ENCODE measurements at regions not wholly inside any gene's neighbourhood (a gene's known extent, or its start where the extent isn't known, plus 50 kb on each side); places are given as distances from the start of the nearest gene placed in this dataset.

DNA sequence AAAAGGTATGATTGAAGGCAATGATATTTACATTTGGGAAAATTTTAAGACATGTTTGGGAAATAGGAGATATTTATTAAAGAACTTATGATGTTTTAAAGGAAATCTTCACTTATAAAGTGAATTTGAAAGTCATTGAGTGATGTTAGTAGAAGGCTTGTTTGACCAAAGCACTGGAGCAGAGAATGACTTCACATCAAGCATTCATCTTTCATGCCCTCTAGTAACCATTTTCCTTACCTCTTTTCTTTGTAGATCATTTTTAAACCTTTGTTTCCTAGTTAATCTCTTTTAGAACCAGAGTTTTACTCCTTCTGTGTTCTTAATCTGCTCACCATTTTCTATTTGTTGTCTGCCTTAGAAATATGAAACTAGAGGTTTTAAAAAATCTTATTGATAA is 111.3 kb upstream of the FOXP2 start:
- TF ChIP-seq GATA3 (IDR thresholded peaks at IDR 0.05; ENCODE audit: low read depth, low read length) (no peak), GATA2 (IDR thresholded peaks at IDR 0.05; ENCODE audit: low read depth, low read length) (no peak)

DNA sequence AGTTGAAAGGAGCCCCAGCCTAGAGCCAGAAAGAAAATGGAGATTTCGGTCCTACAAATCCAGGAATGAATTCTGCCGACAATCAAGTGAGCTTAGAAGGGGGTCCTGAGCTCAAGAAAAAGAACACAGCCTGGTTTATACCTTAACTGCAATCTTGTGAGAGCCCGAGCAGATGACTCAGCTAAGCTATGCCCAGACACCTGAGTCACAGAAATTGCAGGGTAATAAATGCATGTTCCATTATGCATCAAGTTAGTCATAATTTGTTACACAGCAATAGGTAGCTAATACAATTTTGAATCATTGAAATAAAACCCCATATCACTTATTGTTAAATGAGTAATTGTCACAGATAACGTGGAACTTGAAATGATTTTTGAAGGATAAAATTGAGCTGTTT is 111.8 kb upstream of the FOXP2 start:
- TF ChIP-seq GATA2 (IDR thresholded peaks at IDR 0.05; ENCODE audit: low read depth, low read length): no peak
- TF ChIP-seq GATA3 (IDR thresholded peaks at IDR 0.05; ENCODE audit: low read depth, low read length): no peak

DNA sequence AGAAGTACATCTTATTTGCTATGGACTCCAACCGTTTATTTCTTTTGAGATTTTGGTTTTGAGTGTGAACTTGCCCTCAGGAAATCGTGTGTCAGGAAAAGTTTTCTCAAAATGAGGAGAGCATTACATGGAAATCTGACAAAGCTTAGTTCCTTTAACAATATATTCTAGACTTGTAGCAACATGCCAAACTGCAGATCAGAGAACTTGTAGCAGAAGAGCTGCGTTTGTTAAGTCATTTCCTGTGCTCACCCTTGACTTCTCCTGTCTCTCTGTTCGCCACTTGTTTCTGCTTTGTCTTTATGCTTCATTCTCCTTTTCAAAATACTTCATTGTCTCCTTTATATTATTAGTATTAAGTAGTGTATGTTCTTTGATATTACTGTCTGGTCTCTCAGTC is 116.6 kb upstream of the FOXP2 start:
- TF ChIP-seq GATA2 (IDR thresholded peaks at IDR 0.05; ENCODE audit: low read depth, low read length): no peak
- no peak for TF ChIP-seq GATA3 (IDR thresholded peaks at IDR 0.05; ENCODE audit: low read depth, low read length)

DNA sequence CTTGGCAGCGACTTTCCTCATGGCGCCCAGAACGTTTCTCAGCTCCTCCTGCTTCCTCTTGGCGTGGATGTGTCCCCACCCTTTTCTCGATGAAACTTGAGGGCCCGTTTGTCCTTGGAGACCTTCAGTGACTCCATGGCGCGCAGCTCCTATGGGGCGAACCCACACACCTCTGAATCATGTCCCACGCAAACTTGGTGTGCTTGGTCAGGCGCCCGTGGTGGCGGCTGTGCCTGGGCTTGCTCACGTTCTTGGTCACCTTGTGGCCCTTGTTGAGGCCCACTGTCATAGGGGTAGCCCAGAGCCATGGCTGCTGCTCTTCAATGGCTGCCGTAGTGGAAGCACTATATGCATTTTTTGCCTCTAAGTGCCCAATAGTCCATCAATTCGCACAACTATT is 117.5 kb upstream of the FOXP2 start:
- no peak for TF ChIP-seq GATA3 (IDR thresholded peaks at IDR 0.05; ENCODE audit: low read depth, low read length)
- no peak for TF ChIP-seq GATA2 (IDR thresholded peaks at IDR 0.05; ENCODE audit: low read depth, low read length)

DNA sequence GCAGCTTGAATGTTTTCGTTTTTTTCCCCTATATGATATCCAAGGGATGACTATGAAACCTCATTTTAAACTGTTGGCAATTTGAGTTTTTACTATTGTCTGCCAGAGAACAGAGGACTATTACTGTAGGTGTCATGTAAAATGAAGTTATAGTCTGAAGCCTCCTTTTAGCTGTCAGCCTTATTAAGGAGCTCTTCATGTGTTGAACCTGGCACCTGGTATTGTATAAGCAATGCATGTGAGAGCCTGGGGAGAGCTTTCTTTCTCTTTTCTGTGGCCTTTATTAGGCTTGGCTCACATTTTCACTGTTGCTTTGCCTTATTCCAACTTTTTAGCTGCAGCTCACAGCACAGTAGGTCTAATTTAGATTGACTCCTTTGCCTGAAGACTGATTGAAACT is 119.1 kb upstream of the FOXP2 start:
- no peak for TF ChIP-seq GATA2 (IDR thresholded peaks at IDR 0.05; ENCODE audit: low read depth, low read length)
- TF ChIP-seq GATA3 (IDR thresholded peaks at IDR 0.05; ENCODE audit: low read depth, low read length): no peak

DNA sequence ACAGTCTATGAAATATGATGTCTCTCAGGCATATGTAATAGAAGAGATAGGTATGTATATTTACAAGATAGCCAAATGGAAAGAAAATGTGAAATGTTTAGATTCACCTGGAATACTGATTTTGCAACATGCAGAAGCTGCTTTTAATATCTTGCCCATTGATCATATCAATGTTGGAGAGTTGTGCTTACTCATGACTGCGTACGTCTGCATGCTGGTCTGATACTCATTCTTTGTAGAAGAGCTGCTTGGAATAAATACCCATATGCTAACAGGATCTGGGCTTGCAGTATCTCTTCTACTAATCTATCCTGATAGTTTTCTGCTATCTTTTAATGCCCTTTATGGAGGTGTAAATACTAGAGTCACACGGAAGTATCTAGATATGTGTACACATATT is 120.6 kb upstream of the FOXP2 start:
- TF ChIP-seq GATA3 (IDR thresholded peaks at IDR 0.05; ENCODE audit: low read depth, low read length): no peak
- no peak for TF ChIP-seq GATA2 (IDR thresholded peaks at IDR 0.05; ENCODE audit: low read depth, low read length)

DNA sequence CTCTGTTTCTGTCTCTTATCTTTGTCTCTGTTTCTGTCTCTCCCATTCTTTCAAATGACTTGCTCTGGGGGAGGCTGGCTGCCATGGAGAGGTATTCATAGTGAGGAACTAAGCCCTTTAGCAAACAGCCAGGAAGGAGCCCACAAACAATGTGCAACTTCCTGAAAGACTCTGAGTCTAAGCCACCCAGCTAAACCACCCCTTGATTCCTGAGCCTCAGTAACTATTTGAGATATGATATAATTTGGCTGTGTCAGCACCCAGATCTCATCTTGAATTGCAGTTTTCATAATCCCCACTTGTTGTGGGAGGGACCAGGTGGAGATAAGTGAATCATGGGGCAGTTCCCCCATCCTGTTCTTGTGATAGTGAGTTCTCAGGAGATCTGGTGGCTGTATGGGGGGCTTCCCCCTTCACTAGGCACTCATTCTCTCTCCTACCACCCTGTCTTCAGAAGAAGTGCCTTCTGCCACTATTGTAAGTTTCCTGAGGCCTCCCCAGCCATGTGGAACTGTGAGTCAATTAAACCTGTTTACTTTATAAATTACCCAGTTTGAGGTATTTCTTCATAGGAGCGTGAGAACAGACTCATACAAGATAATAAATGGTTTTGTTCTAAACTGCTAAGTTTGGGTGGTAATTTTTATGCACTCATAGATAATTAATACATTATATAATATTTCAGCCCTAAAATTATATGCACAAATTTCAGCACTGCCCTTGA is 121.2 kb upstream of the FOXP2 start:
- TF ChIP-seq GATA2 (IDR thresholded peaks at IDR 0.05; ENCODE audit: low read depth, low read length) (no peak), GATA3 (IDR thresholded peaks at IDR 0.05; ENCODE audit: low read depth, low read length) (no peak)

DNA sequence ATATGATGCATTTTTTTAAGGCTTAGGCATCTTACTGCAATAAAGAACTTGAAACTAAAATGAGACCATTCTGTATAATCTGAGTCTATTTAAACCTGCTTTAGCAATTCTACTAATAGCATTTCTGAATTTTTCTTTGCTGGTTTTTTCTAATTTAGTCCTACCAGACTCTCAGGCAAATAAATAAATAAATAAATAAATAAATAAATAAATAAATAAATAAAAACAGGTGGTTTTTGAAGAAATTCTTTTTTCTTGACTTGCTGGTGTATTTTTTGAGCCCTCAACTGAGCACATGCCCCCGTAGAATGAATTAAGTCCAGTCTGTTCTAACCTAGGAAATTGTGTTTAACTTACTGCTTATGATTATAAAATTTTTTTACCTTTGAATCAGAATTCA is 134.7 kb upstream of the FOXP2 start:
- TF ChIP-seq GATA2 (IDR thresholded peaks at IDR 0.05; ENCODE audit: low read depth, low read length) (no peak), GATA3 (IDR thresholded peaks at IDR 0.05; ENCODE audit: low read depth, low read length) (no peak)

DNA sequence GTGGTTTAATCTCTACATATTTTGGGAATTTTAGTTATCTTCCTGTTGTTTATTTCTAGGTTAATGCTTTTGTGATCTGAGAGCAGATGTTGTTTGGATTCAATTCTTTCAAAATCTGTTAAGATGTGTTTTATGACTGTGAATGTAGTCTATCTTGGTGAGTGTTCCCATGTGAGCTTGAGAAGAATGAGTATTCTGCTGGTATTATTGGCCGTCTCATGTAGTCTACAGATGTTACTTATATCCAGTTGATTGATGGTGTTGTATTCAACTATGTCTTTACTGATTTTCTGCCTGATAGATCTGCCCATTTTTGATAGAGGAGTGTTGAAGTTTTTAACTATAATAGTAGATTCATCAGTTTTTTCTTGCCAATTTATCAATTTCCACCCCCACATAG is 141.4 kb upstream of the FOXP2 start:
- no peak for TF ChIP-seq GATA3 (IDR thresholded peaks at IDR 0.05; ENCODE audit: low read depth, low read length)
- TF ChIP-seq GATA2 (IDR thresholded peaks at IDR 0.05; ENCODE audit: low read depth, low read length): no peak

DNA sequence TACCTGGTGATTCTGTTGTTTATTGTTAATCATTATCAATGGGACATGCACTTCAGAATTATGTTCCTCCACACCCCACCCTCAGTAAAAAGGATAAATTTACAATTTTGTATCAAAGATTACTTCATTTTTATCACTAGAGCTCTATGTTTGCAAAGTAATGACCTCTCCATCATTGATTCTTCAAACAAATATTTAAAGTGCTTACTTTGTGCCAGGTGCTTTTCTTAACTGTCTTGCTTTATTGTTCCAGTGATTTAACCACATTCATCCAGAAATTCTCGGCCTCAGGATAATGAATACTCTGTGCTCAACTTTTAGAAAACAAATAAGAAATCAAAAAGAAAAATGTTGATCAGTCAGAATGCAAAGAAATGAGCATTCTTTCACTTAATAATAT is 144.9 kb upstream of the FOXP2 start:
- TF ChIP-seq GATA2 (IDR thresholded peaks at IDR 0.05; ENCODE audit: low read depth, low read length) (no peak), GATA3 (IDR thresholded peaks at IDR 0.05; ENCODE audit: low read depth, low read length) (no peak)

DNA sequence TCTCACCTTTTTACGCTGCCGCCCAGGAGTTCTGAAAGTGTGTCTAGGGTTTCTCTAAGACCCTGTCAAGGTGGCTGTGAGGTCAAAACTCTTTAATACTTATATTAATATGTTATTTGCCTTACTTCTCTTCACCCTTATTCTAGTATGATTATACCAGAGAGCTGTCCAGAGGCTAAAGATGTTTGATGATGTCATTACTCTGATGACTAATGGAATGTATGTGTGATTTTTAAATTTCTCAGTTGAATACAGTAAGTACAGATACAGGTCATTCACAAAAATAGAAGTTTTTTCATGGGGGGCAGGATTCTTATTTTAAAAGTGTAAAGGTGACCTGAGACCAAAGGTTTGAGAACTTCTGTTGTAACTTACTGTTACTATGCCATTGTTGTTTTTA is 150.6 kb upstream of the FOXP2 start:
- TF ChIP-seq GATA2 (IDR thresholded peaks at IDR 0.05; ENCODE audit: low read depth, low read length): no peak
- TF ChIP-seq GATA3 (IDR thresholded peaks at IDR 0.05; ENCODE audit: low read depth, low read length): no peak

DNA sequence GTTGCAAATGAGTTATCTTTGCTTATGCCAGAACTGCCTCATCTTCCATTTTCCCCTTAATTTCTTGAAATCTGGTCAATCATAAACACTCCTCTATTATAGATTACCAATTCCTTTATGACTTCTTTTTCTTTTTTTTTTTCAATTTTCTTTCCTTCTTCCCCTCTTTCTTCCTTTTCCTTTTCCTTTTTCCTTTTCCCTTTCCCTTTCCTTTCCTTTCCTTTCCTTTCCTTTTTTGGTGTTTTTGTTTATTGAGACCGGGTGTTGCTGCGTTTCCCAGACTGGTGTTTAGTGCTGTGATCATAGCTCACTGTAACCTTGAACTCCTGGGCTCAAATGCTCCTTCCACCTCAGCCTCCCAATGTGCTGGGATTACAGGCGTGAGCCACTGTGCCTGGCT is 151.4 kb upstream of the FOXP2 start:
- TF ChIP-seq GATA2 (IDR thresholded peaks at IDR 0.05; ENCODE audit: low read depth, low read length): no peak
- TF ChIP-seq GATA3 (IDR thresholded peaks at IDR 0.05; ENCODE audit: low read depth, low read length): no peak

DNA sequence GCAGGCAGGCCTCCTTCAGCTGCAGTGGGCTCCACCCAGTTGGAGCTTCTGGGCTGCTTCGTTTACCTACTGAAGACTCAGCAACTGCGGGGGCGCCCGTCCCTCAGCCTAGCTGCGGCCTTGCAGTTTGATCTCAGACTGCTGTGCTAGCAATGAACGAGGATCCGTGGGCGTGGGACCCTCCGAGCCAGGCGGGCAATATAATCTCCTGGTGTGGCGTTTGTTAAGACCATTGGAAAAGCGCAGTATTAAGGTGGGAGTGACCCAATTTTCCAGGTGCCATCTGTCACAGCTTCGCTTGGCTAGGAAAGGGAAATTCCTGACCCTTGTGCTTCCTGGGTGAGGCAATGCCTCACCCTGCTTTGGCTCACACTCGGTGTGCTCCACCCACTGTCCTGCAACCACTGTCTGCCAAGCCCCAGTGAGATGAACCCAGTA is 159.2 kb upstream of the FOXP2 start:
- TF ChIP-seq GATA2 (IDR thresholded peaks at IDR 0.05; ENCODE audit: low read depth, low read length) (no peak), GATA3 (IDR thresholded peaks at IDR 0.05; ENCODE audit: low read depth, low read length) (no peak)

DNA sequence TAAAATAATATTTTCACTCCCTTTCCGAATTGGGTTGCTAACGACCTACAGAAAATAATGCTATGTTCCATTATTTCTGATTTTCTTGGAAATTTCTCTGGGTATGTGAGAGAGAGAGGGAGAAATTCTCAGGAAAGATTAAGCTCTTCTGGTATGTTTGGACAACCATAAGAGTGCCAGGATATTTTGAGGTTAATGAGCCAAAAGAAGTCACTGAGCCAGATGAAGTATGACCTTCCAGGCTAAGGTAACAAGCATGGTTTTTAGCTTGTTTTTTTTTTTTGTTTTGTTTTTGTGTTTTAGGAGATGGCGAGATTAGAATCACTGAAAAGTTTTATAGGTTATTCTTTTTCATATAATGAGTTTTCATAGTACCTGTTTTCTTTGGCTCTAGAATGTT is 171.0 kb upstream of the FOXP2 start:
- no peak for TF ChIP-seq GATA3 (IDR thresholded peaks at IDR 0.05; ENCODE audit: low read depth, low read length)
- TF ChIP-seq GATA2 (IDR thresholded peaks at IDR 0.05; ENCODE audit: low read depth, low read length): no peak

DNA sequence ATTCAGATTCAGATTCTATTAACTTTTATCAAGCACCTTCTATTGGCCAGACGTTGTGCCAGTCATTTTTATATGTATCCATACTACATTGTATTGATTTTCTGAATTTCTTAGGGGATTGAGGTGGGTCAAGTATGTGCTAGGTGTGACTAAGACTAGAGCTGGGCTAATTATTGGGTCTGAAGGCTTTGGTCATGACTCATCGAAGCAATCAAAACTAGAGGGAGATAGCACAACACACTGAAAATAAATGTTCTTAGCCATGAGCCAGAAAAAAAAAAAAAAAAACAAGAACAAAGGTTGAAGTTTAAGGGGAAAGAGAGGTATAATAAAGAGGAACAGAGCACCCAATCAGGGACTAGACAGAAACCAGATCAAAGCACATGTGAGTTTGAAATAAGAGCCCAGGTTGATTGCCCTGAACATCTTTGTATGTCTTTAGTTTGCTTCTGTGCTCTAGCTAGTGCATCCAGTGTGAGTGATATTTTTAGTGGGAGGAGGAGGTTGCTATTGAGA is 171.6 kb upstream of the FOXP2 start:
- TF ChIP-seq GATA2 (IDR thresholded peaks at IDR 0.05; ENCODE audit: low read depth, low read length): no peak
- TF ChIP-seq GATA3 (IDR thresholded peaks at IDR 0.05; ENCODE audit: low read depth, low read length): no peak

DNA sequence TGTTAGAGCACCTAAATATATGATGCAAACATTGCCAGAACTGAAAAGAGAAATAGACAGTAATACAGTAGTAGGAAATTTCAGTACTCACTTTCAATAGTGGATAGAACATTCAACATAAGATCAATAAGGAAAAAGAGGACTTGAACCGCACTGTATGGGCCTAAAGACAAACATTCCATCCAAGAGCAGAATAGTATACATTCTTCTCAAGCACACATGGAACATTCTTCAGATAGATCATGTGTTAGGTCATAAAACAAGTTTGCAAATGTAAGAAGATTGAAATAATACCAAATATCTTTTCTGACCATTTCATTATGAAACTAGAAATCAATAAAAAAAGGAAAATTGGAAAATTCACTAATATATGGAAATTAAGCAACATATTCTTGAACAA is 185.4 kb upstream of the FOXP2 start:
- TF ChIP-seq GATA2 (IDR thresholded peaks at IDR 0.05; ENCODE audit: low read depth, low read length): no peak
- TF ChIP-seq GATA3 (IDR thresholded peaks at IDR 0.05; ENCODE audit: low read depth, low read length): no peak

Measured in SH-SY5Y (cell line).